ENCODE measurements at regions not wholly inside any gene's neighbourhood (a gene's known extent, or its start where the extent isn't known, plus 50 kb on each side); places are given as distances from the start of the nearest gene placed in this dataset.

DNA sequence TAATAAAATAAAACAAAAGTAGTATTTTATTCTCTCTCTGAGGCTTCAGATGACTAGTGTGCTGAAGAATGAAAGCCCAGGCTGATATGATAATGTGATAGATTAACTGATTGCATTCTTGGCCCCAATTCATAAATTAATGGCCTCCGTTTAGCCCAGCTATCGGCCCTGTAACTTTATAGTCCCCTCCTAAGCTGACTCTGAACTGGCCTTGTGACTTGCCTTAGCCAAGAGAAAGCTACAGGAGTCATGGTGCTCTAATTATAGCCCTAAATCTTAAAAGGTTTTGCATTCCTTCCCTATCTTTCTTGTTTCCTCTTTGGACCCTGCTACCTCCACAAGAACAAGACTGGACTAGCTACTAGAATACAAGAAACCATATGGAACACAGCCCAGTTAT, 123.2 kb upstream of the EPHA3 start:
- DNase-seq, result no peak
- Histone ChIP-seq H3K4me1 (no peaks in the 10 kb centered on the region), H3K9me3 (no peaks in the 10 kb centered on the region), H3K4me3 (no peak overlapping the region), H3K27me3 (no peaks in the 10 kb centered on the region), H3K27ac (no peak overlapping the region), H3K36me3 (no peaks in the 10 kb centered on the region)
- no peak for TF ChIP-seq POLR2A (IDR thresholded peaks at IDR 0.05)
- TF ChIP-seq, protein P1, sequence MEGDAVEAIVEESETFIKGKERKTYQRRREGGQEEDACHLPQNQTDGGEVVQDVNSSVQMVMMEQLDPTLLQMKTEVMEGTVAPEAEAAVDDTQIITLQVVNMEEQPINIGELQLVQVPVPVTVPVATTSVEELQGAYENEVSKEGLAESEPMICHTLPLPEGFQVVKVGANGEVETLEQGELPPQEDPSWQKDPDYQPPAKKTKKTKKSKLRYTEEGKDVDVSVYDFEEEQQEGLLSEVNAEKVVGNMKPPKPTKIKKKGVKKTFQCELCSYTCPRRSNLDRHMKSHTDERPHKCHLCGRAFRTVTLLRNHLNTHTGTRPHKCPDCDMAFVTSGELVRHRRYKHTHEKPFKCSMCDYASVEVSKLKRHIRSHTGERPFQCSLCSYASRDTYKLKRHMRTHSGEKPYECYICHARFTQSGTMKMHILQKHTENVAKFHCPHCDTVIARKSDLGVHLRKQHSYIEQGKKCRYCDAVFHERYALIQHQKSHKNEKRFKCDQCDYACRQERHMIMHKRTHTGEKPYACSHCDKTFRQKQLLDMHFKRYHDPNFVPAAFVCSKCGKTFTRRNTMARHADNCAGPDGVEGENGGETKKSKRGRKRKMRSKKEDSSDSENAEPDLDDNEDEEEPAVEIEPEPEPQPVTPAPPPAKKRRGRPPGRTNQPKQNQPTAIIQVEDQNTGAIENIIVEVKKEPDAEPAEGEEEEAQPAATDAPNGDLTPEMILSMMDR (IDR thresholded peaks at IDR 0.05), result no peak
- intact Hi-C loops (cut with DNase I; ENCODE audit: low total_unique reads), result no loop called here

DNA sequence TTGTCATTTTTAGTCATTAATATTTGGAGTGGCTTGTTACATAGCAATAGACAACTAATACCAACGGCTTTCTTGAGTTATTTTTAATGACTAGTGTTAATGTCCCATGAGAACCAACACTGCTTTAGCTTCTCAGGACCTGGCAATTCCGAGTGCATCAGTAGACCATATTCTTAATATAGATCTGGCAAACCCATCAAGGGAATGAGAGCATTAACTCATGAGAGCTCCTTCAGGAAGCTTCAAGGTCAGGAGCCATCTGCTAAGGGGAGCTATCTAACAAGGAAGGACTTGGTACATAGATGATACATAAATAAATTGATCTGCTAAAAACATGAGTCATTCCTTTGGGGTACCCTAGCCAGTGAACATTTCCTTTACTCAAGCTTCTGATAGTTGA, 122.6 kb upstream of the EPHA3 start:
- Histone ChIP-seq H3K27ac (no peak overlapping the region), H3K4me1 (no peaks in the 10 kb centered on the region), H3K9me3 (no peaks in the 10 kb centered on the region), H3K36me3 (no peaks in the 10 kb centered on the region), H3K27me3 (no peaks in the 10 kb centered on the region), H3K4me3 (no peak overlapping the region)
- no peak for TF ChIP-seq POLR2A (IDR thresholded peaks at IDR 0.05)
- TF ChIP-seq, protein P1 (IDR thresholded peaks at IDR 0.05), result no peak
- intact Hi-C loops (cut with DNase I; ENCODE audit: low total_unique reads), result no loop called here
- no peak for DNase-seq

DNA sequence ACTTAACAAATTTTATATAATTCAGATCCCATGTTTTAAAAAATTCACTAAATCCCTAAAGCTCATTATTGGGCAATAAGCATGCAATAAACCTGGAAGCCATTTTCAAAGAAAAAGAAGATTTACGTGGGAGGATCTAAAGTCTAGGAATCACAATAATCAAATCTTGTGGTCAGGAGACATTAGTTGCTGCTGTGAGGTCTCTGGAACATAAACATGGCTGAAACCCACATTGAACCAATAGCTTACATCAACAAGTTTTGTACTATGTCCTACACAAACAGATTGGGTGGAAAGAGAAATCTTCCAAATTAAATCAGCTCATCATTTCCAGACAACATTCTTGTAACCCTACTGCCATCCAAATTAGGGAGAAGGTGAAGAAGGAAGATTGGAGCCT, 121.9 kb upstream of the EPHA3 start:
- no peaks in the 10 kb centered on the region for H3K36me3 ChIP-seq
- no peak overlapping the region for H3K4me3 ChIP-seq
- H3K4me1 ChIP-seq, result no peaks in the 10 kb centered on the region
- TF ChIP-seq, protein P1 (IDR thresholded peaks at IDR 0.05), result no peak
- TF ChIP-seq POLR2A (IDR thresholded peaks at IDR 0.05), result no peak
- DNase-seq, result no peak
- H3K27ac ChIP-seq, result no peak overlapping the region
- intact Hi-C loops (cut with DNase I; ENCODE audit: low total_unique reads), result no loop called here
- no peaks in the 10 kb centered on the region for H3K9me3 ChIP-seq
- H3K27me3 ChIP-seq, result no peaks in the 10 kb centered on the region

DNA sequence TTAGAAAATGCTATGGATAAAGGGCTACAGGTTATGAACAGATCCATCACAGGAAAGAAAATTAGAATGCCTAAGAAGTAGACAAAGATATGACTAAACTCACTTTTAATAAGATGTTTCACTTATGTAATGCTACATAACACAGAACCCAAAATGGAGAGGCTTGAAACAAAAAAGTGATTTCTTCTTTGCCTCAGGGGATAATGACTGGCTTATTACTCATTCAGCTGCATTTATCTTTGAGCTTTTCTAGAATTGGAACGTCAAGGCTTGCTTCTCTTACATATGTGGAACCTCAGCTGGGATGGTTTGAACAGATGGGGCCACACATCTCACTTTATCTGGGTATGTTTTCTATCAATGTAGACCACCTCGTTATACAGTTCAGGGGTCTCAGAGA, 120.6 kb upstream of the EPHA3 start:
- Histone ChIP-seq H3K36me3 (no peaks in the 10 kb centered on the region), H3K4me3 (no peak overlapping the region), H3K9me3 (no peaks in the 10 kb centered on the region), H3K27ac (no peak overlapping the region), H3K4me1 (no peaks in the 10 kb centered on the region), H3K27me3 (no peaks in the 10 kb centered on the region)
- TF ChIP-seq POLR2A (IDR thresholded peaks at IDR 0.05), result no peak
- TF ChIP-seq, protein P1 (IDR thresholded peaks at IDR 0.05), result no peak
- intact Hi-C loops (cut with DNase I; ENCODE audit: low total_unique reads), result no loop called here
- no peak for DNase-seq

DNA sequence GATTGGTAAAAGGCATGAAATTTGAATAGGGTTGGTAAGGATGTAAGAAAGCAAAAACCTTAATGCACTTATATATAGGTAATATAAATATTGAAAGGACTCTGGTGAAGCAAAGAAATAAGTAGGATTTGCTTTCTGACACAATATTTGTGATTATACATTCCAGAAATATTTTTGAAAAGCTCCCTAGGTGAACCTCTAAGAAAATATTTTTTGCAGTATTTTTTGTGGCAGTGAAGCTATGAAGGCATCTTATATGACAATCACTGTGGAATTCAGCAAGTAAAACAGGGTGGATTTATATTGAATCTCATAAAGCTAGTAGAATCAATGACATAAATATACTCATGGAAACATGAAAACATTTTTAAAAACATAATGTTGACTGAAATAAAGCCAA, 119.6 kb upstream of the EPHA3 start:
- Histone ChIP-seq H3K9me3 (no peaks in the 10 kb centered on the region), H3K4me1 (no peaks in the 10 kb centered on the region), H3K4me3 (no peak overlapping the region), H3K27ac (no peak overlapping the region), H3K36me3 (no peaks in the 10 kb centered on the region), H3K27me3 (no peaks in the 10 kb centered on the region)
- no peak for TF ChIP-seq POLR2A (IDR thresholded peaks at IDR 0.05)
- TF ChIP-seq, protein P1 (IDR thresholded peaks at IDR 0.05), result no peak
- DNase-seq, result no peak
- intact Hi-C loops (cut with DNase I; ENCODE audit: low total_unique reads), result no loop called here

Measured in uterus (tissue), 3 donors.